ENCODE measurements at regions not wholly inside any gene's neighbourhood (a gene's known extent, or its start where the extent isn't known, plus 50 kb on each side); places are given as distances from the start of the nearest gene placed in this dataset.

- ATAC-seq (no peak), DNase-seq (no peak)
- H3K4me3 ChIP-seq: no peak overlapping the region
- no peaks in the 10 kb centered on the region for H3K4me1 ChIP-seq
- 46 to 54% (median 51%) methylated on average over 2 of the region's 2 CpGs for WGBS, 4 donors
- no peaks in the 10 kb centered on the region for H3K27me3 ChIP-seq
- peaks cover 0 to under 1% (median 0%) of the 10 kb centered on the region in 12 donors for H3K9me3 ChIP-seq
- no peak for TF ChIP-seq CTCF (IDR thresholded peaks at IDR 0.05)
- TF ChIP-seq POLR2A (IDR thresholded peaks at IDR 0.05): no peak
- no peaks in the 10 kb centered on the region for H3K36me3 ChIP-seq
- no peak overlapping the region for H3K27ac ChIP-seq
- intact Hi-C loops (cut with DNase I): no loop called here
Measured at GRCh38 chr14:55928276-55928675, 189.9 kb upstream of the PELI2 start.

GRCh38 chr14:55929136-55929535 lies 189.1 kb upstream of the PELI2 start:
- Histone ChIP-seq H3K4me1 (no peaks in the 10 kb centered on the region), H3K4me3 (no peak overlapping the region), H3K27ac (no peak overlapping the region), H3K27me3 (no peaks in the 10 kb centered on the region), H3K9me3 (peaks cover 0 to 9% (median 0%) of the 10 kb centered on the region in 12 donors), H3K36me3 (no peaks in the 10 kb centered on the region)
- intact Hi-C loops (cut with DNase I): no loop called here
- no peak for TF ChIP-seq POLR2A (IDR thresholded peaks at IDR 0.05)
- no peak for TF ChIP-seq CTCF (IDR thresholded peaks at IDR 0.05)
- DNase-seq: no peak
- no peak for ATAC-seq
- WGBS, 4 donors: 61 to 68% (median 64%) methylated on average over 4 of the region's 4 CpGs

GRCh38 chr14:55930016-55930784 lies 188.0 kb upstream of the PELI2 start:
- peaks cover 0 to 11% (median 0%) of the 10 kb centered on the region in 12 donors for H3K9me3 ChIP-seq
- no peaks in the 10 kb centered on the region for H3K4me1 ChIP-seq
- intact Hi-C loops (cut with DNase I): no loop called here
- no peaks in the 10 kb centered on the region for H3K36me3 ChIP-seq
- no peak overlapping the region for H3K4me3 ChIP-seq
- 89 to 92% (median 90%) methylated on average over 5 of the region's 5 CpGs for WGBS, 4 donors
- TF ChIP-seq CTCF (IDR thresholded peaks at IDR 0.05): no peak
- no peak for TF ChIP-seq POLR2A (IDR thresholded peaks at IDR 0.05)
- no peak for DNase-seq
- no peak for ATAC-seq
- H3K27me3 ChIP-seq: no peaks in the 10 kb centered on the region
- no peak overlapping the region for H3K27ac ChIP-seq

GRCh38 chr14:55936691-55937090 lies 181.5 kb upstream of the PELI2 start:
- Histone ChIP-seq H3K9me3 (peaks cover 0 to 14% (median 2%) of the 10 kb centered on the region in 12 donors), H3K27me3 (no peaks in the 10 kb centered on the region), H3K4me3 (no peak overlapping the region), H3K4me1 (peaks cover 0 to 10% (median 0%) of the 10 kb centered on the region in 12 donors), H3K27ac (no peak overlapping the region), H3K36me3 (no peaks in the 10 kb centered on the region)
- no peak for ATAC-seq
- TF ChIP-seq POLR2A (IDR thresholded peaks at IDR 0.05) (no peak), CTCF (IDR thresholded peaks at IDR 0.05) (no peak)
- no peak for DNase-seq
- intact Hi-C loops (cut with DNase I): no loop called here
- WGBS, 4 donors: 44 to 55% (median 53%) methylated on average over 3 of the region's 3 CpGs
